ENCODE measurements at regions not wholly inside any gene's neighbourhood (a gene's known extent, or its start where the extent isn't known, plus 50 kb on each side); places are given as distances from the start of the nearest gene placed in this dataset.

DNA sequence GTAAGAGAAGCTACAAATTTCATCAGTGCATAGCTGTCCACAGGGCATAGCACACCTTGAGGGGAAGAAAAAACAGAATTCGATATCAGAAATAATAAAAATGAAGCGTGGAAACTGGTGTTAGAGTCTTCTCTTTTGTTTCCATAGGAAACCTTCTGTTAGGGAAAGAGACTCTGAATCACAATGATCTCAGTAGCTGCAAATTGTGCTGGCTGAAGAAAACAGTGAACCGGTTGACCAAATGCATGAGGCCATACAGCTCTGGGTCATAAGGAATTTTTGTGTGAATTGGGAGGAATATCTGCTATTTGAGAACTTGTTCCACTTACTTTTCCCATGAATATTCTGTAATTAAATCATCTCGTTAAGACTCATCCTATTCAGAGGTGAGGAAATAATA, 580.2 kb upstream of the NECTIN3 start:
- TF ChIP-seq, protein P1, sequence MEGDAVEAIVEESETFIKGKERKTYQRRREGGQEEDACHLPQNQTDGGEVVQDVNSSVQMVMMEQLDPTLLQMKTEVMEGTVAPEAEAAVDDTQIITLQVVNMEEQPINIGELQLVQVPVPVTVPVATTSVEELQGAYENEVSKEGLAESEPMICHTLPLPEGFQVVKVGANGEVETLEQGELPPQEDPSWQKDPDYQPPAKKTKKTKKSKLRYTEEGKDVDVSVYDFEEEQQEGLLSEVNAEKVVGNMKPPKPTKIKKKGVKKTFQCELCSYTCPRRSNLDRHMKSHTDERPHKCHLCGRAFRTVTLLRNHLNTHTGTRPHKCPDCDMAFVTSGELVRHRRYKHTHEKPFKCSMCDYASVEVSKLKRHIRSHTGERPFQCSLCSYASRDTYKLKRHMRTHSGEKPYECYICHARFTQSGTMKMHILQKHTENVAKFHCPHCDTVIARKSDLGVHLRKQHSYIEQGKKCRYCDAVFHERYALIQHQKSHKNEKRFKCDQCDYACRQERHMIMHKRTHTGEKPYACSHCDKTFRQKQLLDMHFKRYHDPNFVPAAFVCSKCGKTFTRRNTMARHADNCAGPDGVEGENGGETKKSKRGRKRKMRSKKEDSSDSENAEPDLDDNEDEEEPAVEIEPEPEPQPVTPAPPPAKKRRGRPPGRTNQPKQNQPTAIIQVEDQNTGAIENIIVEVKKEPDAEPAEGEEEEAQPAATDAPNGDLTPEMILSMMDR (conservative IDR thresholded peaks at IDR 0.05 in 1 of 2, IDR thresholded peaks at IDR 0.05 in 1 of 2; ENCODE audit: extremely low read depth in 1 of 2, insufficient read depth in 1 of 2, low read depth in 1 of 2, low read length in 2 of 2), result no peak
- TF ChIP-seq EZH2 (IDR thresholded peaks at IDR 0.05; ENCODE audit: borderline replicate concordance, low read length), result no peak

Measured in mammary epithelial cell (primary cell).